Chondrocyte (in vitro differentiated cells): ENCODE measurements at regions not wholly inside any gene's neighbourhood (a gene's known extent, or its start where the extent isn't known, plus 50 kb on each side); places are given as distances from the start of the nearest gene placed in this dataset.

Experiments used
- DNase-seq: peaks from one replicate; pipeline ENCODE4 v3.0.0; 2021; ENCODE audit warnings: mixed read lengths, low spot score
- H3K27ac Mint-ChIP-seq: one replicate; pipeline ENCODE4 v1.8.0; 2021; ENCODE audit warnings: mild to moderate bottlenecking, moderate library complexity, mixed read lengths; ENCODE audit not compliant: unreplicated experiment
- H3K27me3 Mint-ChIP-seq: 2 replicates; pipeline ENCODE4 v1.8.0; 2021; ENCODE audit warnings: low read depth, mixed read lengths
- H3K36me3 Mint-ChIP-seq: 2 replicates; pipeline ENCODE4 v1.8.0; 2021; ENCODE audit warnings: low read depth, mixed read lengths
- H3K4me1 Mint-ChIP-seq: 2 replicates; pipeline ENCODE4 v1.8.0; 2021; ENCODE audit warnings: low read depth, mild to moderate bottlenecking, mixed read lengths
- H3K4me3 Mint-ChIP-seq: one replicate; pipeline ENCODE4 v1.8.0; 2021; ENCODE audit warnings: mild to moderate bottlenecking, moderate library complexity, mixed read lengths; ENCODE audit not compliant: unreplicated experiment
- H3K9me3 Mint-ChIP-seq: 2 replicates; pipeline ENCODE4 v1.8.0; 2021; ENCODE audit warnings: low read depth, mixed read lengths
- CTCF ChIP-seq: fragments of 200-600 bp; sonication (generic); IDR thresholded peaks from 2 replicates; pipeline ENCODE4 v1.5.0; 2021; ENCODE audit warnings: antibody characterized with exemption, mild to moderate bottlenecking, moderate library complexity

- H3K27me3 Mint-ChIP-seq, result no peaks in the 10 kb centered on the region
- no peak for TF ChIP-seq CTCF
- peaks cover 2% of the 10 kb centered on the region for H3K36me3 Mint-ChIP-seq
- H3K4me1 Mint-ChIP-seq, result peaks cover 5% of the 10 kb centered on the region
- peaks cover 3% of the 10 kb centered on the region for H3K9me3 Mint-ChIP-seq
- H3K4me3 Mint-ChIP-seq, result no peak overlapping the region
- no peak overlapping the region for H3K27ac Mint-ChIP-seq
- DNase-seq, result no peak
Observed at GRCh38 chr6:140140891-140141290, 766.4 kb upstream of the CITED2 start.

GRCh38 chr6:140138311-140139010, 764.0 kb upstream of the CITED2 start:
- H3K4me1 Mint-ChIP-seq, result peaks cover 5% of the 10 kb centered on the region
- H3K27ac Mint-ChIP-seq, result no peak overlapping the region
- H3K9me3 Mint-ChIP-seq, result peaks cover 20% of the 10 kb centered on the region
- no peaks in the 10 kb centered on the region for H3K27me3 Mint-ChIP-seq
- no peak for TF ChIP-seq CTCF
- DNase-seq, result no peak
- H3K4me3 Mint-ChIP-seq, result no peak overlapping the region
- H3K36me3 Mint-ChIP-seq, result peaks cover 11% of the 10 kb centered on the region

- TF ChIP-seq CTCF, result no peak
- peaks cover 5% of the 10 kb centered on the region for H3K4me1 Mint-ChIP-seq
- H3K4me3 Mint-ChIP-seq, result no peak overlapping the region
- H3K27me3 Mint-ChIP-seq, result no peaks in the 10 kb centered on the region
- H3K9me3 Mint-ChIP-seq, result peaks cover 49% of the 10 kb centered on the region
- no peak overlapping the region for H3K27ac Mint-ChIP-seq
- peaks cover 18% of the 10 kb centered on the region for H3K36me3 Mint-ChIP-seq
- no peak for DNase-seq
Observed at GRCh38 chr6:140134224-140134623, 759.8 kb upstream of the CITED2 start.

- Mint-ChIP-seq H3K27me3 (no peaks in the 10 kb centered on the region), H3K9me3 (peaks cover 46% of the 10 kb centered on the region), H3K27ac (no peak overlapping the region), H3K36me3 (peaks cover 13% of the 10 kb centered on the region), H3K4me3 (no peak overlapping the region), H3K4me1 (no peaks in the 10 kb centered on the region)
- TF ChIP-seq CTCF, result no peak
- no peak for DNase-seq
Observed at GRCh38 chr6:140130074-140130473, 755.6 kb upstream of the CITED2 start.

GRCh38 chr6:140124498-140124897, 750.0 kb upstream of the CITED2 start:
- H3K9me3 Mint-ChIP-seq, result peaks cover 18% of the 10 kb centered on the region
- peaks cover 5% of the 10 kb centered on the region for H3K36me3 Mint-ChIP-seq
- H3K27me3 Mint-ChIP-seq, result no peaks in the 10 kb centered on the region
- no peak for TF ChIP-seq CTCF
- H3K4me3 Mint-ChIP-seq, result no peak overlapping the region
- H3K27ac Mint-ChIP-seq, result no peak overlapping the region
- DNase-seq, result no peak
- H3K4me1 Mint-ChIP-seq, result no peaks in the 10 kb centered on the region
